GM12875 (cell line): ENCODE measurements at regions not wholly inside any gene's neighbourhood (a gene's known extent, or its start where the extent isn't known, plus 50 kb on each side); places are given as distances from the start of the nearest gene placed in this dataset.

ENCODE experiments used
- H3K4me3 ChIP-seq: one replicate; pipeline ENCODE4 v1.5.1; 2011; ENCODE audit warnings: low read depth, low read length, control low read depth
- CTCF ChIP-seq: IDR thresholded peaks from 2 replicates; pipeline ENCODE4 v1.5.1; 2011; ENCODE audit warnings: low read depth, mild to moderate bottlenecking, control low read depth, inconsistent platforms, low read length, moderate library complexity, borderline replicate concordance; ENCODE audit not compliant: insufficient read depth

GRCh38 chr7:98459529-98459928, 58.6 kb upstream of the BAIAP2L1 start:
- no peak for TF ChIP-seq CTCF
- H3K4me3 ChIP-seq = no peak overlapping the region

DNA sequence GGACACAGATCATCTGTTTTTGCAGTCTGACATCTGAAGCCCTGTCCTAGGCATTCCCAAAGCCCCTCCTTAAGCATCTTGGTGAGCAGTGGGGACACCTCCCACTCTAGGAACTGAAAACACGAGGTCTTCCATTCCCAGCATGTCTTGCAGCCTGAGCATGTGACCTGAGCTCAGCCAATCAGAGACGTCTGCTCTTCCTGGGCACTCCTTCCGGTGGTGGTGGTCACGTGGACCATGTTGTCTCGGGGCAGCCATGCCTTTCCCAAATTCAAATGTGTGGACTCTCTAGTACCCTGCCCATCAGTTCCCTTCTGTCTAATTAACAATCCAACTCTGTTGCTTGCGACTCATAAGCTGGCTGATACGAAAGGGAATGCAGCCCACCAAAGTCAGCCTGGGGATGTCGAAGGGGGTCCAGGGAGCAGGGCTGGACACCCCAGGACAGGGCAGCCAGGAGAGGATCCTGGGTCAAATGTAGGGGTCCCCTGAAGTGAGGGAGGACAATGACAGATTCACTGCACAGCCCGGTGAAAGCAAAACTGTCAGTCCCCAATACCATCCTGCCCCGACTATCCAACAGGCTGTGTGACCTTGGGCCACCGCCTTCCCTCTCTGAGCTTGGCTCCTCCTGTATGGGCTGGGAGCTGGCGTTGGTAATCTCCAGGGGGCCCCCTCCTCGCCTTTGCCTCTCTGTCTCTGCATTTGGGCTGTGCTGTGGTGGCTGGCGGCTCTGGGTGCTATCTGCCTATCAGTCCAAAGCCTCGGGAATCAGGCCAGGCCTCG, 57.4 kb upstream of the BAIAP2L1 start:
- TF ChIP-seq CTCF = no peak
- no peak overlapping the region for H3K4me3 ChIP-seq

GRCh38 chr7:98456866-98457265, 56.0 kb upstream of the BAIAP2L1 start:
- no peak for TF ChIP-seq CTCF

DNA sequence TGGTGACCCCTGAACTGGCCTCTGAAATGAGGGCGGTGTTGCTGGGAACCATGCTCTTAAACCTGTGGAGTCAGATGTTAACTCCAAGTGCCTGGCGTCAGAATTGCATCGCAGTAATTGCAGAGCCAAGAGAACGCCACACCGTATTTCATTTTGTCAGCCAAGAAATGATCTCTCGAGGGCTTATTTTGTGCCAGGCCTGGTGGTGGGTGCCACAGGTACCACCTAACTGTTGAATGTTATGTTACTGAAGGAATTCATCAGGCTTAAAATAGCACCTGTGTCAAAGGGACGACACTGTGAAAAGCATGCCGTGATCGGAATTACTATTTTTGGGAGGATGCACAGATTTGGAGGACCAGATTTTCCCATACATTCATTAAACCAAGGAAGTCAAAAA, 51.9 kb upstream of the BAIAP2L1 start:
- no peak overlapping the region for H3K4me3 ChIP-seq
- TF ChIP-seq CTCF = no peak

More at GRCh38 chr7:98456866-98457265, 56.0 kb upstream of the BAIAP2L1 start:
- no peak overlapping the region for H3K4me3 ChIP-seq
